ENCODE measurements at regions not wholly inside any gene's neighbourhood (a gene's known extent, or its start where the extent isn't known, plus 50 kb on each side); places are given as distances from the start of the nearest gene placed in this dataset.

DNA sequence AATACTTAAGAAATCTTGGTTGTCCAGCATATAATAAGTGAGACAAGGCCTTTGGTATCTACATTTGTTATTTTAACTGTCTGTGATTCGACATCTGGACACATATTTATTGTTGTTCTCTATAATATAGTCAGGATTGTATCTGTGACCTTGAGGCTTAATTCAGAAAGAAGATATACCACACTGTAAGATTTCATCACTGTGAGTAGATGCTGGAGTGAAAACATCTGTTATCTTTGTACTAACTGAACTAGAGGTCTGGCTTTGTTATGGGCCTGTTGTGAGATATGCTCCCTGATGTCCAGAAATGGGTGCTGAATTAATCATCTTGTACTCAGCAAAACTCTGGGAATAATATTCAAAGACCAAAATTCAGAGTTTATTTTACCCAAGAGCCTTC is 148.5 kb downstream of the ISOC1 start:
- no peaks in the 10 kb centered on the region for H3K9me1 ChIP-seq (replicated peaks; ENCODE audit: control insufficient read depth, extremely low read depth, insufficient read depth, low read length)
- H3K4me1 ChIP-seq (ENCODE audit: control insufficient read depth, extremely low read depth, insufficient read depth, low read length): no peaks in the 10 kb centered on the region
- no peaks in the 10 kb centered on the region for H3K36me3 ChIP-seq (ENCODE audit: control insufficient read depth in 2 of 2, extremely low read depth in 1 of 2, insufficient read depth in 2 of 2, low read length in 2 of 2)
- no peak for DNase-seq (ENCODE audit: low read depth, low spot score)
- no peak for FAIRE-seq
- dilution Hi-C loops (cut with MboI; ENCODE audit: extremely low pct_ligation_motif_present, low sequenced_read_pairs): no loop called here
- H3K27me3 ChIP-seq (ENCODE audit: control insufficient read depth in 2 of 2, insufficient read depth in 2 of 2, low read length in 2 of 2): no peaks in the 10 kb centered on the region
- no peak overlapping the region for H3K9ac ChIP-seq (replicated peaks; ENCODE audit: extremely low read depth, insufficient read depth, low read length)
- H3K27ac ChIP-seq (ENCODE audit: insufficient read depth, low read depth, low read length): no peak overlapping the region
- intact Hi-C loops (cut with micrococcal nuclease): no loop called here
- no peaks in the 10 kb centered on the region for H3K79me2 ChIP-seq (ENCODE audit: control insufficient read depth, insufficient read depth, low read length)
- no TSS peak for BruUV-seq (replicated peaks)
- TF ChIP-seq JUN (IDR thresholded peaks at IDR 0.05; ENCODE audit: borderline replicate concordance, insufficient read depth, insufficient read length, low read depth): no peak
- TF ChIP-seq FOS (IDR thresholded peaks at IDR 0.05; ENCODE audit: borderline replicate concordance, insufficient read depth, low read length): no peak
- TF ChIP-seq, protein P1, sequence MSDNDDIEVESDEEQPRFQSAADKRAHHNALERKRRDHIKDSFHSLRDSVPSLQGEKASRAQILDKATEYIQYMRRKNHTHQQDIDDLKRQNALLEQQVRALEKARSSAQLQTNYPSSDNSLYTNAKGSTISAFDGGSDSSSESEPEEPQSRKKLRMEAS (IDR thresholded peaks at IDR 0.05; ENCODE audit: insufficient read depth, insufficient read length): no peak
- no peak for TF ChIP-seq MYC (IDR thresholded peaks at IDR 0.05; ENCODE audit: low read depth, low read length)
- no peak for TF ChIP-seq POLR2AphosphoS5 (IDR thresholded peaks at IDR 0.05; ENCODE audit: insufficient read depth, low read depth, low read length)
- TF ChIP-seq GATA2 (IDR thresholded peaks at IDR 0.05; ENCODE audit: insufficient read depth, insufficient read length, low read depth, low read length): no peak
- TF ChIP-seq, protein P2, sequence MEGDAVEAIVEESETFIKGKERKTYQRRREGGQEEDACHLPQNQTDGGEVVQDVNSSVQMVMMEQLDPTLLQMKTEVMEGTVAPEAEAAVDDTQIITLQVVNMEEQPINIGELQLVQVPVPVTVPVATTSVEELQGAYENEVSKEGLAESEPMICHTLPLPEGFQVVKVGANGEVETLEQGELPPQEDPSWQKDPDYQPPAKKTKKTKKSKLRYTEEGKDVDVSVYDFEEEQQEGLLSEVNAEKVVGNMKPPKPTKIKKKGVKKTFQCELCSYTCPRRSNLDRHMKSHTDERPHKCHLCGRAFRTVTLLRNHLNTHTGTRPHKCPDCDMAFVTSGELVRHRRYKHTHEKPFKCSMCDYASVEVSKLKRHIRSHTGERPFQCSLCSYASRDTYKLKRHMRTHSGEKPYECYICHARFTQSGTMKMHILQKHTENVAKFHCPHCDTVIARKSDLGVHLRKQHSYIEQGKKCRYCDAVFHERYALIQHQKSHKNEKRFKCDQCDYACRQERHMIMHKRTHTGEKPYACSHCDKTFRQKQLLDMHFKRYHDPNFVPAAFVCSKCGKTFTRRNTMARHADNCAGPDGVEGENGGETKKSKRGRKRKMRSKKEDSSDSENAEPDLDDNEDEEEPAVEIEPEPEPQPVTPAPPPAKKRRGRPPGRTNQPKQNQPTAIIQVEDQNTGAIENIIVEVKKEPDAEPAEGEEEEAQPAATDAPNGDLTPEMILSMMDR (IDR thresholded peaks at IDR 0.05; ENCODE audit: extremely low read depth in 1 of 2, insufficient read depth in 1 of 2, low read depth in 1 of 2, low read length in 2 of 2): no peak
- H3K4me2 ChIP-seq (ENCODE audit: insufficient read depth, low read length): no peak overlapping the region
- H3K4me3 ChIP-seq (replicated peaks in 1 of 3; ENCODE audit: insufficient read depth in 1 of 3, low read depth in 1 of 3, low read length in 3 of 3): no peak overlapping the region
- H2AFZ ChIP-seq (ENCODE audit: low read depth, low read length): no peak overlapping the region
- ChIA-PET POLR2A (no interaction called here), CTCF (no interaction called here)
- H4K20me1 ChIP-seq (replicated peaks; ENCODE audit: control insufficient read depth, extremely low read depth, insufficient read depth, low read length): no peaks in the 10 kb centered on the region
- H3K9me3 ChIP-seq (replicated peaks; ENCODE audit: control insufficient read depth, insufficient read depth, low read length): no peaks in the 10 kb centered on the region
